ENCODE measurements at regions not wholly inside any gene's neighbourhood (a gene's known extent, or its start where the extent isn't known, plus 50 kb on each side); places are given as distances from the start of the nearest gene placed in this dataset.
A peak's percentile ranks its signal among the peaks of the same experiment; 100 is the strongest.

DNA sequence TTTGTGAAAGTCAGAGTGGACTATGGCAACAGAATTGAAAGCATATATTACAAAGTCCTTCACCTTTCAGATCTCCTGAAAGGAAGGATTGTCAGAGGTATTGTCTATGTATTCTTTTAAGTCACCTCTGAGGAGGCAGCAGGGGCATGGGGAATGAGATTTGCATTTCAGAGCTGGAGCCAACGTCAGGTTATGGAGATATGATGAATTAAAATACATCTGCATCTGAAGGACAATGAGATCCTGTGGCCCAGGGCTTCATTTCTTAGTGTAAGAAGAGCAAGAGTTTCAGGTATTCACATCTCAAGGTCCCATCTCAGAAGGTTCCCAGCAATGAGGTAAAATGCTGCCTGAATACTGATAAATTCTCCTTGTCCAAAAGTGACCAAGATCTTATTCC is 695.8 kb downstream of the TUSC7 start:
- 6% methylated on average over 1 of the region's 1 CpG; no CpG with 5 or more reads in 1 of the 2 experiments for WGBS, 2 experiments (ENCODE audit: extremely low coverage in 1 of 2, insufficient coverage in 1 of 2, insufficient read length in 1 of 2, insufficient replicate concordance in 2 of 2, low coverage in 1 of 2, low lambda C conversion rate in 2 of 2, missing lambda C conversion rate in 1 of 2)
- Histone ChIP-seq H2BK12ac (ENCODE audit: low read depth, low read length) (no peak overlapping the region), H3K4me2 (ENCODE audit: insufficient read depth in 1 of 2, low read depth in 2 of 2, low read length in 2 of 2) (peak overlapping the region; percentile 8 to 48; a peak in 2 of 4 replicates), H3K4ac (replicated peaks; ENCODE audit: insufficient read length, low read depth, low read length) (no peak overlapping the region), H2BK5ac (ENCODE audit: low read depth, low read length) (no peak overlapping the region), H3K27me3 (replicated peaks in 1 of 4; ENCODE audit: control insufficient read depth in 3 of 4, extremely low read depth in 1 of 4, insufficient read depth in 3 of 4, low read length in 3 of 4) (peaks cover 0 to 20% (median 11%) of the 10 kb centered on the region in 4 experiments; a peak in 4 of 7 replicates), H3K56ac (replicated peaks; ENCODE audit: insufficient read length, low read depth, low read length) (no peak overlapping the region), H3K9ac (replicated peaks in 1 of 4; ENCODE audit: extremely low read depth in 1 of 4, low read depth in 3 of 4, low read length in 3 of 4) (no peak overlapping the region), H2BK120ac (replicated peaks; ENCODE audit: low read depth, low read length) (no peak overlapping the region), H3K18ac (ENCODE audit: extremely low read depth, low read length) (no peak overlapping the region), H4K20me1 (replicated peaks in 1 of 2; ENCODE audit: control insufficient read depth in 1 of 2, insufficient read depth in 2 of 2, low read length in 2 of 2) (no peaks in the 10 kb centered on the region), H3K4me1 (replicated peaks in 1 of 4; ENCODE audit: control insufficient read depth in 3 of 4, insufficient read depth in 4 of 4, low read length in 3 of 4) (peaks cover 0 to 19% (median 13%) of the 10 kb centered on the region in 4 experiments; a peak in 4 of 7 replicates), H3K27ac (ENCODE audit: low read depth, low read length) (no peak overlapping the region), H2AFZ (ENCODE audit: low read length) (no peak overlapping the region), H3K23me2 (ENCODE audit: low read depth, low read length) (no peaks in the 10 kb centered on the region), H2BK20ac (ENCODE audit: low read length) (no peak overlapping the region), H3K79me2 (ENCODE audit: control insufficient read depth in 1 of 2, insufficient read depth in 2 of 2, low read length in 2 of 2) (no peaks in the 10 kb centered on the region), H2AK5ac (ENCODE audit: low read depth, low read length) (no peak overlapping the region), H3K79me1 (ENCODE audit: low read depth, low read length) (no peaks in the 10 kb centered on the region), H4K8ac (ENCODE audit: extremely low read depth, insufficient read depth, low read length) (no peak overlapping the region), H4K91ac (replicated peaks; ENCODE audit: insufficient read length, low read length) (no peak overlapping the region), H3K4me3 (ENCODE audit: extremely low read depth in 1 of 4, insufficient read depth in 2 of 4, low read depth in 3 of 4, low read length in 4 of 4) (peak overlapping the region in 1 of 4 experiments; percentile 25; a peak in 1 of 8 replicates), H4K5ac (ENCODE audit: insufficient read length, low read depth, low read length) (no peak overlapping the region), H3K23ac (ENCODE audit: insufficient read length) (no peak overlapping the region), H3K14ac (ENCODE audit: insufficient read length) (no peak overlapping the region), H3K9me3 (ENCODE audit: insufficient read depth in 2 of 2, low read depth in 1 of 2, low read length in 1 of 2) (no peaks in the 10 kb centered on the region), H3K36me3 (ENCODE audit: control insufficient read depth in 2 of 4, insufficient read depth in 4 of 4, low read length in 3 of 4) (no peaks in the 10 kb centered on the region), H2BK15ac (ENCODE audit: low read length) (no peak overlapping the region)
- ChIA-PET POLR2A (ENCODE audit: partially characterized antibody) (no interaction called here), CTCF (ENCODE audit: partially characterized antibody) (no interaction called here)
- TF ChIP-seq ZNF274 (IDR thresholded peaks at IDR 0.05; ENCODE audit: borderline replicate concordance, extremely low read depth, low read length) (no peak), HDAC6 (IDR thresholded peaks at IDR 0.05; ENCODE audit: low read depth, low read length) (no peak), CBX8 (IDR thresholded peaks at IDR 0.05; ENCODE audit: borderline replicate concordance, low read depth, low read length) (no peak), CBX5 (IDR thresholded peaks at IDR 0.05; ENCODE audit: low read depth, low read length) (no peak), GTF2F1 (IDR thresholded peaks at IDR 0.05; ENCODE audit: borderline replicate concordance, low read depth, low read length) (no peak), TEAD4 (IDR thresholded peaks at IDR 0.05; ENCODE audit: low read depth, low read length) (no peak), MAFK (IDR thresholded peaks at IDR 0.05; ENCODE audit: low read depth, low read length) (no peak), SP2 (IDR thresholded peaks at IDR 0.05; ENCODE audit: low read length) (no peak), KDM4A (IDR thresholded peaks at IDR 0.05; ENCODE audit: low read depth, low read length, severe bottlenecking) (no peak), CHD1 (IDR thresholded peaks at IDR 0.05; ENCODE audit: low read depth, low read length) (no peak)
- TF ChIP-seq, protein P1, sequence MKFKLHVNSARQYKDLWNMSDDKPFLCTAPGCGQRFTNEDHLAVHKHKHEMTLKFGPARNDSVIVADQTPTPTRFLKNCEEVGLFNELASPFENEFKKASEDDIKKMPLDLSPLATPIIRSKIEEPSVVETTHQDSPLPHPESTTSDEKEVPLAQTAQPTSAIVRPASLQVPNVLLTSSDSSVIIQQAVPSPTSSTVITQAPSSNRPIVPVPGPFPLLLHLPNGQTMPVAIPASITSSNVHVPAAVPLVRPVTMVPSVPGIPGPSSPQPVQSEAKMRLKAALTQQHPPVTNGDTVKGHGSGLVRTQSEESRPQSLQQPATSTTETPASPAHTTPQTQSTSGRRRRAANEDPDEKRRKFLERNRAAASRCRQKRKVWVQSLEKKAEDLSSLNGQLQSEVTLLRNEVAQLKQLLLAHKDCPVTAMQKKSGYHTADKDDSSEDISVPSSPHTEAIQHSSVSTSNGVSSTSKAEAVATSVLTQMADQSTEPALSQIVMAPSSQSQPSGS (IDR thresholded peaks at IDR 0.05; ENCODE audit: low read length) = no peak
- DNase-seq (ENCODE audit: low read depth in 1 of 2, low spot score in 2 of 2) (no peak), FAIRE-seq (no peak)
